SK-N-SH (cell line): ENCODE measurements at regions not wholly inside any gene's neighbourhood (a gene's known extent, or its start where the extent isn't known, plus 50 kb on each side); places are given as distances from the start of the nearest gene placed in this dataset.
A peak's percentile ranks its signal among the peaks of the same experiment; 100 is the strongest.

ENCODE experiments used
- CTCF ChIA-PET: fragments of 300-600, 350-600 bp; formaldehyde crosslinking; extraction: SDS; loops from one replicate; lab custom pipeline; 2021; lab: Yijun Ruan, JAX
- POLR2A ChIA-PET: fragments of 350-600 bp; sonication (Branson Sonifier 250); formaldehyde crosslinking; extraction: SDS; loops from one replicate; lab custom pipeline; 2020; ENCODE audit warnings: antibody characterized with exemption, inconsistent platforms; lab: Yijun Ruan, JAX
- DNase-seq: peaks from one replicate; pipeline ENCODE4 v3.0.0; 2012
- H2AFZ ChIP-seq: fragments of 200-600 bp; sonication (generic); 2 replicates; pipeline ENCODE4 v1.8.1; 2016; ENCODE audit warnings: antibody characterized with exemption, mild to moderate bottlenecking, low read depth
- H3F3A ChIP-seq: fragments of 200-600 bp; sonication (generic); replicated peaks from 2 replicates; pipeline ENCODE3; 2016; ENCODE audit warnings: antibody characterized with exemption, mild to moderate bottlenecking; ENCODE audit not compliant: insufficient read depth
- H3K27ac ChIP-seq, 2 experiments: fragments of 200-500 bp in 1 of 2; fragments of 200-600 bp in 1 of 2; sonication (Bioruptor generic) in 1 of 2; sonication (generic), shearing (Covaris generic) in 1 of 2; 2 replicates each; pipeline versions ENCODE4 v1.5.1 to v1.6.1; 2014 to 2016; ENCODE audit warnings: low read depth in 2 of 2, inconsistent platforms in 1 of 2, low read length in 1 of 2, mild to moderate bottlenecking in 1 of 2, mixed read lengths in 1 of 2
- H3K27me3 ChIP-seq: fragments of 200-600 bp; sonication (generic), shearing (Covaris generic); 2 replicates; pipeline ENCODE4 v1.6.1; 2016; ENCODE audit warnings: mixed run types; ENCODE audit not compliant: insufficient read depth
- H3K36me3 ChIP-seq, 2 experiments: fragments of 200-500 bp in 1 of 2; fragments of 200-600 bp in 1 of 2; sonication (Bioruptor generic) in 1 of 2; sonication (generic) in 1 of 2; replicated peaks in 1 of 2; 2 replicates each; pipeline versions ENCODE3 to v1.5.1; 2014 to 2016; ENCODE audit warnings: low read length in 1 of 2, mild to moderate bottlenecking in 1 of 2; ENCODE audit not compliant: insufficient read depth in 2 of 2, control insufficient read depth in 1 of 2
- H3K4me1 ChIP-seq, 2 experiments: fragments of 200-500 bp in 1 of 2; fragments of 200-600 bp in 1 of 2; sonication (Bioruptor generic) in 1 of 2; sonication (generic), shearing (Covaris generic) in 1 of 2; 2 replicates each; pipeline versions ENCODE4 v1.5.1 to v1.6.1; 2014 to 2016; ENCODE audit warnings: low read depth in 1 of 2, low read length in 1 of 2, mixed run types in 1 of 2; ENCODE audit not compliant: insufficient read depth in 2 of 2, control insufficient read depth in 1 of 2
- H3K4me2 ChIP-seq: fragments of 200-600 bp; sonication (generic), shearing (Covaris generic); 2 replicates; pipeline ENCODE4 v1.6.1; 2017; ENCODE audit warnings: mixed run types
- H3K4me3 ChIP-seq, 2 experiments: fragments of 200-500 bp in 1 of 2; fragments of 200-600 bp in 1 of 2; sonication (Bioruptor generic) in 1 of 2; sonication (generic), shearing (Covaris generic) in 1 of 2; 2 replicates each; pipeline versions ENCODE4 v1.5.1 to v1.8.1; 2014 to 2016; ENCODE audit warnings: low read depth in 2 of 2, inconsistent platforms in 1 of 2, low read length in 1 of 2, mild to moderate bottlenecking in 1 of 2, mixed read lengths in 1 of 2, moderate library complexity in 1 of 2
- H3K79me2 ChIP-seq: fragments of 200-600 bp; sonication (generic); 2 replicates; pipeline ENCODE4 v1.8.1; 2017; ENCODE audit warnings: mild to moderate bottlenecking; ENCODE audit not compliant: insufficient read depth
- H3K9ac ChIP-seq: fragments of 200-600 bp; sonication (generic); 2 replicates; pipeline ENCODE4 v1.6.1; 2017; ENCODE audit warnings: mixed run types
- H3K9me2 ChIP-seq: fragments of 200-600 bp; sonication (generic); 2 replicates; pipeline ENCODE4 v1.6.1; 2017; ENCODE audit warnings: mixed run types
- H3K9me3 ChIP-seq: fragments of 200-600 bp; sonication (generic); 2 replicates; pipeline ENCODE4 v1.6.1; 2017; ENCODE audit warnings: mixed run types, mild to moderate bottlenecking, moderate library complexity
- H4K20me1 ChIP-seq: fragments of 200-600 bp; sonication (generic); 2 replicates; pipeline ENCODE4 v1.6.1; 2017; ENCODE audit warnings: mild to moderate bottlenecking, mixed run types; ENCODE audit not compliant: insufficient read depth
- EZH2phosphoT487 ChIP-seq: fragments of 200-600 bp; sonication (generic); IDR thresholded peaks from 2 replicates; pipeline ENCODE4 v1.6.1; 2017; ENCODE audit warnings: low read depth, mixed run types, mild to moderate bottlenecking, antibody characterized with exemption, moderate library complexity, borderline replicate concordance
- FOXM1 ChIP-seq: IDR thresholded peaks from 2 replicates; pipeline ENCODE4 v1.4.0; 2012; ENCODE audit warnings: low read depth, mild to moderate bottlenecking
- MXI1 ChIP-seq: IDR thresholded peaks from 2 replicates; pipeline ENCODE4 v1.6.1; 2012; ENCODE audit warnings: mild to moderate bottlenecking, low read depth, low read length, improper control_type of control experiment
- TEAD4 ChIP-seq: IDR thresholded peaks from 2 replicates; pipeline ENCODE4 v1.4.0; 2012; ENCODE audit warnings: mild to moderate bottlenecking, borderline replicate concordance; ENCODE audit not compliant: insufficient read depth
- WGBS: methylation state at CpG from one replicate; pipeline ENCODE4 v1.1.6; 2017; ENCODE audit warnings: low lambda C conversion rate; 5-methylcytosine and 5-hydroxymethylcytosine counted together
- TF ChIP-seq, protein P1 (sequence below): fragments of 200-600 bp; sonication (generic); IDR thresholded peaks from 2 replicates; pipeline ENCODE4 v1.6.1; 2017; ENCODE audit warnings: antibody characterized with exemption, mild to moderate bottlenecking, moderate library complexity
- TF ChIP-seq, protein P2 (sequence below): IDR thresholded peaks from 2 replicates; pipeline ENCODE4 v1.4.0; 2012; ENCODE audit warnings: low read depth, borderline replicate concordance

DNA sequence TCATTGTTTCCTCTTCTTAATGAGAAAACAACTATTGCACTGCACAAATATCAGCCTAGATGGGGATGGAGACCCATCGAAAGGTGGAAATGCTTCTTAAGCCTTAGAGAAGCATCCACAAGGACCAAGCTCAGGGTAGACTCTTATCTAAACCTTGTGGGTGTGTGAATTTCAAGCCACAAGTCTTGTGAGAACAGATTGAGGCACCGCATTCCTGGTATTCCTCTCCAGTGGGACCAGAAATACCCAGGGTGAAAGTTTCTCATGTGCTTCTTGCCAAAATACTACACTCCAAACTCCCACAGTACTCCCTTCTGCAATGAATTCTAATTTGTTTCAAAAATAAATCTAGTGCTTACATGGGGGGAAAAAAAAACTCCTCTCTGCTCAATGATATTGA lies 375.6 kb downstream of the PDGFC start:
- H4K20me1 ChIP-seq = no peaks in the 10 kb centered on the region
- no peak for DNase-seq
- no peak for TF ChIP-seq EZH2phosphoT487
- TF ChIP-seq, protein P1, sequence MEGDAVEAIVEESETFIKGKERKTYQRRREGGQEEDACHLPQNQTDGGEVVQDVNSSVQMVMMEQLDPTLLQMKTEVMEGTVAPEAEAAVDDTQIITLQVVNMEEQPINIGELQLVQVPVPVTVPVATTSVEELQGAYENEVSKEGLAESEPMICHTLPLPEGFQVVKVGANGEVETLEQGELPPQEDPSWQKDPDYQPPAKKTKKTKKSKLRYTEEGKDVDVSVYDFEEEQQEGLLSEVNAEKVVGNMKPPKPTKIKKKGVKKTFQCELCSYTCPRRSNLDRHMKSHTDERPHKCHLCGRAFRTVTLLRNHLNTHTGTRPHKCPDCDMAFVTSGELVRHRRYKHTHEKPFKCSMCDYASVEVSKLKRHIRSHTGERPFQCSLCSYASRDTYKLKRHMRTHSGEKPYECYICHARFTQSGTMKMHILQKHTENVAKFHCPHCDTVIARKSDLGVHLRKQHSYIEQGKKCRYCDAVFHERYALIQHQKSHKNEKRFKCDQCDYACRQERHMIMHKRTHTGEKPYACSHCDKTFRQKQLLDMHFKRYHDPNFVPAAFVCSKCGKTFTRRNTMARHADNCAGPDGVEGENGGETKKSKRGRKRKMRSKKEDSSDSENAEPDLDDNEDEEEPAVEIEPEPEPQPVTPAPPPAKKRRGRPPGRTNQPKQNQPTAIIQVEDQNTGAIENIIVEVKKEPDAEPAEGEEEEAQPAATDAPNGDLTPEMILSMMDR = peak; percentile 9; the same call in 1 of the 2 replicates
- H3K27ac ChIP-seq = no peak overlapping the region
- H3K36me3 ChIP-seq = no peaks in the 10 kb centered on the region
- ChIA-PET CTCF (no interaction called here), POLR2A (no interaction called here)
- peaks cover 0 to 38% of the 10 kb centered on the region in 2 experiments; a peak in 3 of 4 replicates for H3K4me1 ChIP-seq
- no peaks in the 10 kb centered on the region for H3K9me2 ChIP-seq
- no peak overlapping the region for H3K9ac ChIP-seq
- H3K79me2 ChIP-seq = no peaks in the 10 kb centered on the region
- peaks cover 18% of the 10 kb centered on the region for H3F3A ChIP-seq
- H3K27me3 ChIP-seq = no peaks in the 10 kb centered on the region
- H3K4me3 ChIP-seq = no peak overlapping the region
- H3K4me2 ChIP-seq = no peak overlapping the region
- peak overlapping the region; percentile 25; the same call in 1 of the 2 replicates for H2AFZ ChIP-seq
- H3K9me3 ChIP-seq = no peaks in the 10 kb centered on the region
- 63% methylated on average over 2 of the region's 2 CpGs for WGBS

DNA sequence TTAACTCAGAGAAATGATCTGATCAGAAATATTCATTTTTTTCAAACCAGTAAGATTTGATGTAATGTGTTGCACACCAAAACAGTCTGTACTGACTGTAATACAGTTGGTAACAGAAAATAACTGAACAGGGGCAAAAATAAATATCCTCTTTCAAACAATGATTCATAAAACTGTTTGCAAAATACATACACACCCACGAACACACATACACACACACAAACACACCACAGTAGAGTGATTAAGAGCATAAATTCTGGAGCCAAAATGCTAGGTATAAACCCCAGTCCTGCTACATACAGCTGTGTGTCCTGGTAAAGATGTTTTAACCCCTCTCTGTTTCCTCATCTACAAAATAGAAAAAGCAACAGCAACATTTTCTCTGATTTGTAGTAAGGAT lies 376.6 kb downstream of the PDGFC start:
- Histone ChIP-seq H3F3A (peaks cover 18% of the 10 kb centered on the region), H3K79me2 (no peaks in the 10 kb centered on the region), H3K4me1 (peaks cover 0 to 38% of the 10 kb centered on the region in 2 experiments; a peak in 3 of 4 replicates), H3K36me3 (no peaks in the 10 kb centered on the region), H3K27ac (peak overlapping the region in 1 of 2 experiments; percentile 7; a peak in 1 of 4 replicates), H3K27me3 (no peaks in the 10 kb centered on the region), H3K4me2 (peak overlapping the region; percentile 17; the same call in 1 of the 2 replicates), H3K9me3 (no peaks in the 10 kb centered on the region), H3K9me2 (no peaks in the 10 kb centered on the region), H2AFZ (peak overlapping the region; percentile 38; the same call in 1 of the 2 replicates), H4K20me1 (no peaks in the 10 kb centered on the region), H3K4me3 (no peak overlapping the region), H3K9ac (no peak overlapping the region)
- POLR2A ChIA-PET = no interaction called here
- WGBS = 22% methylated on average over 1 of the region's 1 CpG
- CTCF ChIA-PET = interaction anchor here (0.6 kb wide), 1 partner anchor 339 kb away, joined by 3 read pairs; no protein-coding TSS in a partner anchor
- no peak for DNase-seq
- TF ChIP-seq, protein P2, sequence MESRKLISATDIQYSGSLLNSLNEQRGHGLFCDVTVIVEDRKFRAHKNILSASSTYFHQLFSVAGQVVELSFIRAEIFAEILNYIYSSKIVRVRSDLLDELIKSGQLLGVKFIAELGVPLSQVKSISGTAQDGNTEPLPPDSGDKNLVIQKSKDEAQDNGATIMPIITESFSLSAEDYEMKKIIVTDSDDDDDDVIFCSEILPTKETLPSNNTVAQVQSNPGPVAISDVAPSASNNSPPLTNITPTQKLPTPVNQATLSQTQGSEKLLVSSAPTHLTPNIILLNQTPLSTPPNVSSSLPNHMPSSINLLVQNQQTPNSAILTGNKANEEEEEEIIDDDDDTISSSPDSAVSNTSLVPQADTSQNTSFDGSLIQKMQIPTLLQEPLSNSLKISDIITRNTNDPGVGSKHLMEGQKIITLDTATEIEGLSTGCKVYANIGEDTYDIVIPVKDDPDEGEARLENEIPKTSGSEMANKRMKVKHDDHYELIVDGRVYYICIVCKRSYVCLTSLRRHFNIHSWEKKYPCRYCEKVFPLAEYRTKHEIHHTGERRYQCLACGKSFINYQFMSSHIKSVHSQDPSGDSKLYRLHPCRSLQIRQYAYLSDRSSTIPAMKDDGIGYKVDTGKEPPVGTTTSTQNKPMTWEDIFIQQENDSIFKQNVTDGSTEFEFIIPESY = no peak
- TF ChIP-seq FOXM1 = no peak
- TF ChIP-seq MXI1 = no peak
- TF ChIP-seq TEAD4 = no peak
